T47D (cell line): ENCODE measurements at regions not wholly inside any gene's neighbourhood (a gene's known extent, or its start where the extent isn't known, plus 50 kb on each side); places are given as distances from the start of the nearest gene placed in this dataset.

ENCODE experiments used
- DNase-seq, 2 experiments: peaks; one replicate each; pipeline versions ENCODE4 v3.0.0 to v3.0.0-alpha.2; 2011 to 2012; ENCODE audit warnings: low read depth in 1 of 2, low spot score in 1 of 2
- JUND ChIP-seq: IDR thresholded peaks from 2 replicates; pipeline ENCODE4 v1.6.1; 2012; ENCODE audit warnings: low read depth
- in situ Hi-C: cut with HindIII; loops from 2 replicates; pipeline ENCODE4 v1.10.0; 2016; ENCODE audit warnings: low sequenced_read_pairs, low pct_unique_long_range_greater_than_20kb

DNA sequence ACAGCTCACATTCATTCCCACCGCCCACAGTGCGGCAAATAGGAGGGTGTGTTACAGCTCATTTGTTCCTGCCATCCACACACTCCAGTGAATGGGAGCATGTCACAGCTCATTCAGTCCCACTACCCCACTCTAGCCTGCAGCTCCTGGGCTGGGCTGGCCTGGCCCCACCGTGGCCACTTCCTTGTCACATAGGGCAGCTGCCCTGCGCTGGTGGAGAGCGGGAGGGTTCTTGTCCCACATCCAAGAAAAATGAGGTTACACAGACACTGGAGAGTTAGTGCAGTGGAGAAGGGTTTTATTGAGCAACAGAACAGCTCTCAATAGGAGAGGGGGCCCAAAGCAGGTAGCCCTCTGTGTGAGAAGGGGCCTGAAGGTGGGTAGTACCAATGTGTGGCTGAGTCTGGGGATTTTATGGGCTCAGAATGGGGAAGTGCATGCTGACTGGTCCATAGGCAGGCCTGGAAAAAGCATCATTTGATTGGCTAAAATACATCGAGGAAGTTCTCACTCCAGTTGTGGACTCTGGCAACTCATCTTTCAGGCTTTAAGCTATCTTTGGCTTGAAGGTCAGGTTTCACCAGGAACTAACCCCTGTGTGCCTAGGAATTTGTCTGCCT is 249.7 kb downstream of the ETAA1 start:
- no peak for DNase-seq
- TF ChIP-seq JUND, result no peak
- in situ Hi-C loops, result no loop called here

GRCh38 chr2:67649331-67650261 is 252.5 kb downstream of the ETAA1 start:
- in situ Hi-C loops, result no loop called here
- TF ChIP-seq JUND, result no peak
- DNase-seq, result peak in 1 of 2 experiments; percentile 11

DNA sequence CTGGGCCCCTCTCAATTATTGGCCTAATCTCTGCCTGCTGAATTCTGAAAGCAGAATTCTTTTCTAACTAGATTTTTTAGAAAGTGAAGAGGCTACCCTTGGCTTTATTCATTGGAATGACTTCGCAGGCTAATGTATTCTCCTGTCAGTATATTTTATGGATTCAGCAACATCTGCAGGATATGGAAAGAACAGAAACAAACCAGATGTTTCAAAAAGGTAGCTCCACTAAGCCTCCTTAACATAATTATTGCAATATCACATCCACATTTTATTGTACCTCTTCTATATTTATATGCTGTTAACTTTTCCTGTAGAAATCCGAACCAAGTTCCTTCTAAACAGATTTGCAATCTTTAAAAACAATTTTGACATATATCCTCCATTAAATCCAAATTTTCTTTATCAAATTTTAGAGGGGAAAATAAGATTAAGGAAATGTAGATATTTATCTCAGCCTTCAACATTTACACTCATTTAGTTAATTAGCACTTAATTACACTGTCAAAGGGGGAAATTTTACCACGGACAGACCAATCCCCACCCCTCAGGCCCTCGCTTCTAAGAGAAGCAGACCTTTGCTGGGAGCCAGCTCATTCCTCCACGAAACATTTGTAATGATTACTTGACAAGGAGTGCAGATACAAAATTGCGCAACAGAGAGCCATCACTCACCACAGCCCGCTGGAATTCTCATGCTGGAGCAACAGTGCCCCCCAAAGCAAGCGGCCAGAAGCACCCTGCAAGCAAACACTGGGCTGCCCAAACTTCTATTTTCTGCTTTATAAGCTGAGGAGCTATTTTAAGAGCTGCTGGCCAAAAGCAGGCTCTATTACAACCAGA is 253.4 kb downstream of the ETAA1 start:
- peak in 1 of 2 experiments; percentile 56 for DNase-seq
- TF ChIP-seq JUND, result no peak
- in situ Hi-C loops, result no loop called here

DNA sequence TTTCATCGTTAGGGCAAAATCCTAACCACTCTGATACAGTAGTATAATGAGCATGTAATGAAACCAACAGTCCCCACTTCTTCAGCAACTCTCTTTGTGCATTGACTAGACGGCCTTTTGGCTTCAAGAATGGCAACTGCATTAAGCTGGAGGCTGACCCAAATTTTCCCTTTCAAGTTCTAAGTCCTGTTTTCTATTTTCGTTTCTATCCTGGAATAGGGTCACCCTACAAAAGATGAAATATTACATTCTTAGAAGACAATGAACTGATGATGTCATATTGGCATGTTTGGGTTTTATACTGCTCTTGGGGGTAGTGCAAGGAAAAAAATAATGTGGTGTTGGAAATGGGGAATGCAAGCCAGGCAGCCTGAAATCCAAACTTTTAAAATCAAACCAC is 254.4 kb downstream of the ETAA1 start:
- TF ChIP-seq JUND, result no peak
- DNase-seq, result no peak
- in situ Hi-C loops, result no loop called here

- no peak for TF ChIP-seq JUND
- DNase-seq, result no peak
- in situ Hi-C loops, result no loop called here
Observed at GRCh38 chr2:67652679-67653078, 255.5 kb downstream of the ETAA1 start.

- no peak for TF ChIP-seq JUND
- in situ Hi-C loops, result no loop called here
- no peak for DNase-seq
Observed at GRCh38 chr2:67656875-67657274, 259.7 kb downstream of the ETAA1 start.

- in situ Hi-C loops, result no loop called here
- no peak for DNase-seq
- TF ChIP-seq JUND, result no peak
Observed at GRCh38 chr2:67658820-67659219, 261.7 kb downstream of the ETAA1 start.

GRCh38 chr2:67660015-67660602 is 263.0 kb downstream of the ETAA1 start:
- in situ Hi-C loops, result no loop called here
- no peak for TF ChIP-seq JUND
- no peak for DNase-seq

DNA sequence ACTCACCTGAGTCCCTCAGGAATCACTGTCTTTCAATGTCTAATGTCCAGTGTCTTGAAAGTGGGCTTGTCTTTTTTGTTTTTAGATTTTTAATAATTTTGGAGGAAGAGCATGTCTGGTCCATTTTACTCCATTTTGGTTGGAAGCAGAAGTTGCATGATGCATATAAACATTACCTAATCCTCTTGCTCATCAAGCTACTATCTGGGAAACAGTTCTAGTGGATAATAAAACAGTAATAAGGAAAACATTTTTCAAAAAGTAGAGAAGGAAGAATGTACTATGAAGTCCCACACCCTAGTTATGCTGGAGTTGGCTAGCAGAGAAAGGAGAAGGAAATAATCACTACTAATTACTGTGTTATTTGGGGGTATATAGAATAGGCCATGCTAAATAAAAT is 263.7 kb downstream of the ETAA1 start:
- no peak for DNase-seq
- TF ChIP-seq JUND, result no peak
- in situ Hi-C loops, result no loop called here

DNA sequence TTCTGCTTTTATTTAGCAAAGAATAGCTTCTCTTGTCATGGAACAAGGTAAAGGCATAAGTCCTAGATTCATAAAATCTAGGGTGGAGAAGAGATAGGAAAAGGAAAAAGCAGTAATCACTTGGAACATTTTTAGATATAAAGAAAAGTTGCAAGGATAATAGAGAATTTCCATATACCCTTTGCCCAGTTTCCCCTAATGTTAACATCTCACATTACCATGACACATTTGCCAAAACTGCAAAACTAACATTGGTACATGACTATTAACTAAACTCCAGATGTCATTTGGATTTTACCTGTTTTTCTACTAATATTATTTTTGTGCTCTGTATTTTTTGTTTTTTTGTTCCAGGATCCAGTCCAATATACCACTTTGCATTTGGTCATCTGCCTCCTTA is 265.1 kb downstream of the ETAA1 start:
- in situ Hi-C loops, result no loop called here
- no peak for DNase-seq
- TF ChIP-seq JUND, result no peak

- in situ Hi-C loops, result no loop called here
- TF ChIP-seq JUND, result no peak
- DNase-seq, result no peak
Observed at GRCh38 chr2:67663776-67664175, 266.6 kb downstream of the ETAA1 start.

GRCh38 chr2:67666386-67667053 is 269.4 kb downstream of the ETAA1 start:
- TF ChIP-seq JUND, result no peak
- in situ Hi-C loops, result no loop called here
- no peak for DNase-seq
